Upper lobe of right lung (tissue), 1 donor: ENCODE measurements at regions not wholly inside any gene's neighbourhood (a gene's known extent, or its start where the extent isn't known, plus 50 kb on each side); places are given as distances from the start of the nearest gene placed in this dataset.

ENCODE experiments used
- ATAC-seq: fragments of 200-7000 bp; cut with Tn5 transposase; one replicate; pipeline ENCODE4 v1.9.1; 2020; ENCODE audit warnings: mild to moderate bottlenecking, moderate library complexity
- DNase-seq: peaks from one replicate; pipeline ENCODE4 v3.0.0-alpha.2; 2020
- H3K27ac ChIP-seq: fragments of 200-600 bp; one replicate; pipeline ENCODE4 v1.8.0; 2022
- H3K27me3 ChIP-seq: fragments of 200-600 bp; one replicate; pipeline ENCODE4 v1.8.0; 2022; ENCODE audit warnings: mild to moderate bottlenecking
- H3K36me3 ChIP-seq: fragments of 200-600 bp; one replicate; pipeline ENCODE4 v1.8.0; 2022
- H3K4me1 ChIP-seq: fragments of 200-600 bp; one replicate; pipeline ENCODE4 v1.8.0; 2022
- H3K4me3 ChIP-seq: fragments of 200-600 bp; one replicate; pipeline ENCODE4 v1.8.0; 2022; ENCODE audit warnings: mild to moderate bottlenecking
- H3K9me3 ChIP-seq: fragments of 200-600 bp; one replicate; pipeline ENCODE4 v1.8.0; 2022
- intact Hi-C: fragments of 100-400 bp; cut with DNase I; formaldehyde crosslinking; loops from one replicate; pipeline ENCODE4 v1.11.0; 2022
- TF ChIP-seq, protein P1 (sequence below): fragments of 200-600 bp; IDR thresholded peaks from one replicate; pipeline ENCODE4 v1.8.0; 2022; ENCODE audit warnings: antibody characterized with exemption
- donor health status: DM: no; HTN: yes; CAD: no; lungs with severe emphysema.

DNA sequence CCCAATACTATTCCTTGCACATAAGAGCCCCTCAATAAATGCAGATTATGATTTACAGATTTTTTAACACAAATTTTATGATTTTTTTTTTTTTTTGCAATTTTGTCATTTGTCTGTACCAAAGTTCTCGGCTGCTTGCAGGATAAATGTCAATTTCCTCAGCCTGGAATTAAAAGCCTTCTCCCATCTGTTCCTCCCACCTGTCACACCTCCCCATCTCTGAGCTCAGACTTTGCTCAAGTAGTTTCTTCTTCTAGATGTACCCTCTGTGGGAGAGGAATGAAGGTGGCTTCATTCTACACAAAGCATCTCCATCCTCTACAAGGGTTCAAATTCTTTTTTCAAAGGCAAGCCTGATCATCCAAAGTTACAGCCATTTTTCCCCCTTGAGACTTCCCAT is 153.7 kb upstream of the GRAMD2B start:
- Histone ChIP-seq H3K4me3 (no peak overlapping the region), H3K36me3 (no peaks in the 10 kb centered on the region), H3K4me1 (no peaks in the 10 kb centered on the region), H3K27ac (no peak overlapping the region), H3K27me3 (no peaks in the 10 kb centered on the region), H3K9me3 (no peaks in the 10 kb centered on the region)
- DNase-seq = no peak
- no peak for ATAC-seq
- intact Hi-C loops = no loop called here
- TF ChIP-seq, protein P1, sequence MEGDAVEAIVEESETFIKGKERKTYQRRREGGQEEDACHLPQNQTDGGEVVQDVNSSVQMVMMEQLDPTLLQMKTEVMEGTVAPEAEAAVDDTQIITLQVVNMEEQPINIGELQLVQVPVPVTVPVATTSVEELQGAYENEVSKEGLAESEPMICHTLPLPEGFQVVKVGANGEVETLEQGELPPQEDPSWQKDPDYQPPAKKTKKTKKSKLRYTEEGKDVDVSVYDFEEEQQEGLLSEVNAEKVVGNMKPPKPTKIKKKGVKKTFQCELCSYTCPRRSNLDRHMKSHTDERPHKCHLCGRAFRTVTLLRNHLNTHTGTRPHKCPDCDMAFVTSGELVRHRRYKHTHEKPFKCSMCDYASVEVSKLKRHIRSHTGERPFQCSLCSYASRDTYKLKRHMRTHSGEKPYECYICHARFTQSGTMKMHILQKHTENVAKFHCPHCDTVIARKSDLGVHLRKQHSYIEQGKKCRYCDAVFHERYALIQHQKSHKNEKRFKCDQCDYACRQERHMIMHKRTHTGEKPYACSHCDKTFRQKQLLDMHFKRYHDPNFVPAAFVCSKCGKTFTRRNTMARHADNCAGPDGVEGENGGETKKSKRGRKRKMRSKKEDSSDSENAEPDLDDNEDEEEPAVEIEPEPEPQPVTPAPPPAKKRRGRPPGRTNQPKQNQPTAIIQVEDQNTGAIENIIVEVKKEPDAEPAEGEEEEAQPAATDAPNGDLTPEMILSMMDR = no peak

DNA sequence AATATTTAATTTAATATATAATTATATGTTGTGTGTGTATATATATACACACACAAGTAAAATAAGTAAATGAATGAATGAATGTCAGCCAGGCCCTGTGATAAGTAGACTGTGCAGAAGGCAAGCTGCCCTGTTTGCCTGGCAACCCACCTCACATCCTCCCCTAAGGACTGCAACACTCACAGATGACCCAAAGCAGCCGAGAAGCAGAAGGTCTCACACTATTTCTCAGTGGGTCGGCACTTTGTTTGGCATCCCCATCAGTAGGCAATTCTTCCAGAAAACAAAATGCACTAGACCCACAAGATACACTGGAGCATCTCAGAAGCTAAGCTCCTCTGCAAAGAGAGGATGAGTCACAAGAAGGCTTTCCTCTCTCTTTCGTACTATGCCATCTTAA is 152.1 kb upstream of the GRAMD2B start:
- H3K36me3 ChIP-seq = no peaks in the 10 kb centered on the region

DNA sequence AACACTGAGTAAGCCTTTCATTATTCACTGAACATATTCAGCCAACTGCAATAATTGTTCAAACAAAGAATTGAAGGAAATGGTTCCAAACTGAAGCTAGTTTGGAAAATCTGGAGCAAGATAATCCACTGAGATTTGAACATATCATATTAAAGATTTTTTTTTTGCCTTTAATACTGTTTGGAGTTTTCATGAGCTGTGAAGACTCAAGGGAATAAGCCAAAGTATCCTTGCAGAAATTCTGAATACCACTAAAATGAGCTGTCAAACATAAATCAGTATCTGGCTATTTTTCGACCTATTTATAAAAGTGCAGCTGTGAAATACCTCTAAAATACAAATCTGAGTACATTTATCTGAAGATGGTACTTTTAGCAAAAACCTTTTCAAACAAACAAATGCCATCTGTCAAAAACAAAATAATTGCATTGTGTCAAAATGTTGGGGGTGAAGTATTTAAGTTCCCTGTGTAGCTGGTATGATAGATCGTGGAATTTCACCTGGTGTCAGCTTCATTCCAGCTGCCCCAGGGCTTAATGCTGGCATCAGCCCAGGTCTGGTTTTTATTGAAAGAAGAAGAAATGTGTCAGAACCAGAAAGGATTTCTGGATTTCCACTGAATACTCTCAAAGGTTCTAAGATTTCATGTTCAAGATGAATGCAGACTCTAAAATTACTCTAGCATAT is 149.0 kb upstream of the GRAMD2B start:
- H3K4me3 ChIP-seq = no peak overlapping the region
- H3K27ac ChIP-seq = no peak overlapping the region
- ATAC-seq (no peak), DNase-seq (no peak)
- TF ChIP-seq, protein P1 = no peak
- intact Hi-C loops = no loop called here
- no peaks in the 10 kb centered on the region for H3K4me1 ChIP-seq
- no peaks in the 10 kb centered on the region for H3K36me3 ChIP-seq
- no peaks in the 10 kb centered on the region for H3K9me3 ChIP-seq
- no peaks in the 10 kb centered on the region for H3K27me3 ChIP-seq

More for the DNA sequence above, 152.1 kb upstream of the GRAMD2B start:
- H3K4me1 ChIP-seq = no peaks in the 10 kb centered on the region
- H3K27ac ChIP-seq = no peak overlapping the region
- no peak overlapping the region for H3K4me3 ChIP-seq
- TF ChIP-seq, protein P1 = no peak
- H3K9me3 ChIP-seq = no peaks in the 10 kb centered on the region
- intact Hi-C loops = no loop called here
- DNase-seq (no peak), ATAC-seq (no peak)
- no peaks in the 10 kb centered on the region for H3K27me3 ChIP-seq

DNA sequence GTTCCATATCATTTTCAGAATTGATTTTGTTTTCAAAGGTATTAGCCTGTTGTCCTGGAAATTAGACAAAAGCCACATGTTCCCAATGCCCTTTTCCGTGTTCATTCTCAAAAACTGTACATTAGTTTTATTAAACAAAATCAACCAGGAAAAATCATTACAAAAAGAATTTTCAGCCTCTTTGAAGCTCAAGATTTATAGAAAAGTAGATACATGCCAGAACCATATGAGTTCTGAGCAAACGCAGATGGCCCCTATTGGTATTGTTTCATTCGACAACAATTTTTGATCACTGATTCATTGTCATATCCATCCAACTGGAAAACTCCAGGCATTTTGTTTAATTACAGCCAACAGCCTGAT is 148.5 kb upstream of the GRAMD2B start:
- TF ChIP-seq, protein P1 = no peak
- intact Hi-C loops = no loop called here
- DNase-seq = no peak
- Histone ChIP-seq H3K27me3 (no peaks in the 10 kb centered on the region), H3K4me1 (no peaks in the 10 kb centered on the region), H3K4me3 (no peak overlapping the region), H3K27ac (no peak overlapping the region), H3K9me3 (no peaks in the 10 kb centered on the region), H3K36me3 (no peaks in the 10 kb centered on the region)
- no peak for ATAC-seq

DNA sequence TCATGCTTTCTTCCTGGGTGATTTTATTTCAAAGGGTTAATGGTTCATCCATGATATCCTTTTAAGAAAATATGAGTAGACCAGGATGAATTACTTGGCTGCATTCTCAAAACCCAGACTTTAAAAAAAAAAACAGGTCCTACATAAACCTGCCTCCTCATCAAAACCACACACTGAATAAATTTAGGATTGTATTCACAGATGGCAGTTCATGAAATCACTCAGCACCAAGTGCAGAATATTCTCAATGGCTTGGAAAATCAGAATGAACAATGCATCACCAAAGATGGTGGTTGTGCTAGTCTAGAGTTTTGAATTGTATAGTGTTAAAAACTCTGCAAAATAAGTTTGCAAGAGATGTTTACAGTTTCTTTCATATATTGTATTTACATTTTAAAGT is 145.4 kb upstream of the GRAMD2B start:
- H3K27me3 ChIP-seq = no peaks in the 10 kb centered on the region
- intact Hi-C loops = no loop called here
- H3K27ac ChIP-seq = no peak overlapping the region
- no peaks in the 10 kb centered on the region for H3K4me1 ChIP-seq
- TF ChIP-seq, protein P1 = no peak
- DNase-seq (no peak), ATAC-seq (no peak)
- no peaks in the 10 kb centered on the region for H3K36me3 ChIP-seq
- no peaks in the 10 kb centered on the region for H3K9me3 ChIP-seq
- H3K4me3 ChIP-seq = no peak overlapping the region

DNA sequence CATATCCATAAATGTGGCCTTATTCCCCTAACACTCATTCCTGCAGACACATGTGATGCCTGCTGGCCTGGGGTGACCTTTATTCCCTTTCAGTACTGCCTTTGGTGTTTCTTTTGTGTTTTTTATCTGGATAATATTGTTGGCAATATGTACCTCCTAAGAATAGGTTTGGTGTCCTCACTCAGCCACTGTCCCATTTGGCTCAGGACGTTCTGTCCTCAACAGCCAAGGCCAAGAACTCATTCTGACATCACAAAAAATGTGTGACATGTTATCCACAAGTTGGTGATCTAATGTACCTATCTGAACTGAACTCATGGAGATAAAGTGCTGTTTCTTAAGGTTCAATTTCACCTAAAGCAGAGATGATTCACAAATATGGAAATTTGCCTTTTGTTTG is 142.9 kb upstream of the GRAMD2B start:
- no peak overlapping the region for H3K4me3 ChIP-seq

More for the DNA sequence above, 142.9 kb upstream of the GRAMD2B start:
- TF ChIP-seq, protein P1 = no peak
- intact Hi-C loops = no loop called here
- Histone ChIP-seq H3K9me3 (no peaks in the 10 kb centered on the region), H3K4me1 (no peaks in the 10 kb centered on the region), H3K27me3 (no peaks in the 10 kb centered on the region), H3K27ac (no peak overlapping the region), H3K36me3 (no peaks in the 10 kb centered on the region)
- ATAC-seq = no peak
- DNase-seq = no peak
